OCI-LY1 (cell line): ENCODE measurements at regions not wholly inside any gene's neighbourhood (a gene's known extent, or its start where the extent isn't known, plus 50 kb on each side); places are given as distances from the start of the nearest gene placed in this dataset.
A peak's percentile ranks its signal among the peaks of the same experiment; 100 is the strongest.

Experiments
- H2AFZ ChIP-seq: fragments of 200-600 bp; sonication (generic), shearing (Covaris generic); 2 replicates; pipeline ENCODE4 v1.6.0; 2014; ENCODE audit warnings: antibody characterized with exemption, mild to moderate bottlenecking, low read length
- H3F3A ChIP-seq: fragments of 200-600 bp; sonication (generic), shearing (Covaris generic); 2 replicates; pipeline ENCODE4 v1.6.0; 2014; ENCODE audit warnings: mild to moderate bottlenecking, antibody characterized with exemption, low read length, moderate library complexity; ENCODE audit not compliant: insufficient read depth
- H3K27ac ChIP-seq: fragments of 200-600 bp; sonication (generic); 2 replicates; pipeline ENCODE4 v1.5.1; 2014; ENCODE audit warnings: low read length, mixed run types, mild to moderate bottlenecking, low read depth; ENCODE audit not compliant: poor library complexity, severe bottlenecking
- H3K27me3 ChIP-seq: fragments of 200-600 bp; sonication (generic); 2 replicates; pipeline ENCODE4 v1.6.0; 2014; ENCODE audit warnings: antibody characterized with exemption, mild to moderate bottlenecking, low read length, moderate library complexity; ENCODE audit not compliant: insufficient read depth
- H3K36me3 ChIP-seq: fragments of 200-600 bp; sonication (generic); 2 replicates; pipeline ENCODE4 v1.6.1; 2014; ENCODE audit warnings: mild to moderate bottlenecking, antibody characterized with exemption, low read length, moderate library complexity, mixed read lengths; ENCODE audit not compliant: insufficient read depth
- H3K4me1 ChIP-seq: fragments of 200-600 bp; sonication (generic); 2 replicates; pipeline ENCODE4 v1.5.1; 2014; ENCODE audit warnings: mild to moderate bottlenecking, low read length, moderate library complexity; ENCODE audit not compliant: insufficient read depth, severe bottlenecking
- H3K4me2 ChIP-seq: fragments of 200-600 bp; sonication (generic), shearing (Covaris generic); 2 replicates; pipeline ENCODE4 v1.6.1; 2014; ENCODE audit warnings: low read length
- H3K4me3 ChIP-seq: fragments of 200-600 bp; sonication (generic); 2 replicates; pipeline ENCODE4 v1.5.1; 2014; ENCODE audit warnings: low read length, low read depth, mild to moderate bottlenecking, mixed read lengths; ENCODE audit not compliant: poor library complexity, severe bottlenecking
- H3K79me2 ChIP-seq: fragments of 200-600 bp; shearing (Covaris generic); 2 replicates; pipeline ENCODE4 v1.6.1; 2016; ENCODE audit warnings: mixed run types, low read length, mixed read lengths; ENCODE audit not compliant: insufficient read depth
- H3K9ac ChIP-seq: fragments of 200-600 bp; sonication (generic), shearing (Covaris generic); 2 replicates; pipeline ENCODE4 v1.6.1; 2014; ENCODE audit warnings: mild to moderate bottlenecking, low read length, mixed read lengths
- H3K9me2 ChIP-seq: fragments of 200-600 bp; sonication (generic), shearing (Covaris generic); 2 replicates; pipeline ENCODE4 v1.6.1; 2014; ENCODE audit warnings: low read depth, mild to moderate bottlenecking, low read length, mixed read lengths
- H3K9me3 ChIP-seq: fragments of 200-600 bp; shearing (Covaris generic); 2 replicates; pipeline ENCODE4 v1.6.1; 2014; ENCODE audit warnings: low read length, mixed read lengths
- H4K20me1 ChIP-seq: fragments of 200-600 bp; sonication (generic), shearing (Covaris generic); 2 replicates; pipeline ENCODE4 v1.6.0; 2016; ENCODE audit warnings: mild to moderate bottlenecking, low read length; ENCODE audit not compliant: insufficient read depth
- EZH2 ChIP-seq: fragments of 200-600 bp; sonication (generic), shearing (Covaris generic); IDR thresholded peaks from 2 replicates; pipeline ENCODE4 v1.8.0; 2017; ENCODE audit warnings: borderline replicate concordance, mixed run types, mild to moderate bottlenecking, antibody characterized with exemption, low read length, moderate library complexity, mixed read lengths
- TF ChIP-seq, protein P1 (sequence below): fragments of 200-600 bp; sonication (generic), shearing (Covaris generic); IDR thresholded peaks from 2 replicates; pipeline ENCODE4 v1.5.1; 2017; ENCODE audit warnings: mild to moderate bottlenecking, antibody characterized with exemption, low read length, moderate library complexity, mixed read lengths

DNA sequence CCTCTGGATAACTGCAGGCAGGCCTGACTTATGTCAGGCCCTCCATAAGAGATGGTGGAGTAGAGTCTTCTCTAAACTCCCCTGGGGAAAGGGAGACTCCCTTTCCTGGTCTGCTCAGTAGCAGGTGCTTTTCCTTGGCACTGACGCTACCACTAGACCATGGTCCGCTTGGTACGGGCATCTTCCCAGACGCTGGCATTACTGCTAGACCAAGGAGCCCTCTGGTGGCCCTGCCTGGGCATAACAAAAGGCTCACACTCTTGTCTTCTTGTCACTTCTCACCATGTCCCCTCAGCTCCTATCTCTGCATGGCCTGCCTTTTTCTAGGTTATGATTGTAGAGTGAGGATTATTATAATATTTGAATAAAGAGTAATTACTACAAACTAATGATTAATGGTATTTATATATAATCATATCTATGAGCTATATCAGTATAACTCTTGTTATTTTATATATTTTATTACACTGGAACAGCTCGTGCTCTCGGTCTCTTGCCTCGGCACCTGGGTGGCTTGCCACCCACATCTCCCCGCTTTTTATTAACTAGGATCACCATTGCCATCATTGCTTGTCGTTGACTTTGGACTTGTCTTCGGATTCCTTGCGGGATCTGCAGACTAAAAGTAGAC, 59.8 kb upstream of the ARL4D start:
- Histone ChIP-seq H3K36me3 (no peaks in the 10 kb centered on the region), H3K27ac (no peak overlapping the region), H3K9me3 (no peaks in the 10 kb centered on the region), H3K9me2 (no peaks in the 10 kb centered on the region), H3K4me2 (no peak overlapping the region), H3K9ac (no peak overlapping the region), H3F3A (no peaks in the 10 kb centered on the region), H3K4me3 (no peak overlapping the region), H3K27me3 (peaks cover 22% of the 10 kb centered on the region), H3K79me2 (no peaks in the 10 kb centered on the region), H2AFZ (no peak overlapping the region), H4K20me1 (no peaks in the 10 kb centered on the region), H3K4me1 (peaks cover 1% of the 10 kb centered on the region)
- TF ChIP-seq, protein P1, sequence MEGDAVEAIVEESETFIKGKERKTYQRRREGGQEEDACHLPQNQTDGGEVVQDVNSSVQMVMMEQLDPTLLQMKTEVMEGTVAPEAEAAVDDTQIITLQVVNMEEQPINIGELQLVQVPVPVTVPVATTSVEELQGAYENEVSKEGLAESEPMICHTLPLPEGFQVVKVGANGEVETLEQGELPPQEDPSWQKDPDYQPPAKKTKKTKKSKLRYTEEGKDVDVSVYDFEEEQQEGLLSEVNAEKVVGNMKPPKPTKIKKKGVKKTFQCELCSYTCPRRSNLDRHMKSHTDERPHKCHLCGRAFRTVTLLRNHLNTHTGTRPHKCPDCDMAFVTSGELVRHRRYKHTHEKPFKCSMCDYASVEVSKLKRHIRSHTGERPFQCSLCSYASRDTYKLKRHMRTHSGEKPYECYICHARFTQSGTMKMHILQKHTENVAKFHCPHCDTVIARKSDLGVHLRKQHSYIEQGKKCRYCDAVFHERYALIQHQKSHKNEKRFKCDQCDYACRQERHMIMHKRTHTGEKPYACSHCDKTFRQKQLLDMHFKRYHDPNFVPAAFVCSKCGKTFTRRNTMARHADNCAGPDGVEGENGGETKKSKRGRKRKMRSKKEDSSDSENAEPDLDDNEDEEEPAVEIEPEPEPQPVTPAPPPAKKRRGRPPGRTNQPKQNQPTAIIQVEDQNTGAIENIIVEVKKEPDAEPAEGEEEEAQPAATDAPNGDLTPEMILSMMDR: peak; percentile 71
- TF ChIP-seq EZH2: no peak

- no peak overlapping the region for H2AFZ ChIP-seq
- H4K20me1 ChIP-seq: no peaks in the 10 kb centered on the region
- no peak overlapping the region for H3K4me2 ChIP-seq
- H3K27me3 ChIP-seq: peaks cover 16% of the 10 kb centered on the region
- H3K79me2 ChIP-seq: no peaks in the 10 kb centered on the region
- peaks cover 4% of the 10 kb centered on the region for H3K4me1 ChIP-seq
- H3K36me3 ChIP-seq: no peaks in the 10 kb centered on the region
- H3F3A ChIP-seq: no peaks in the 10 kb centered on the region
- no peak overlapping the region for H3K9ac ChIP-seq
- no peak overlapping the region for H3K27ac ChIP-seq
- H3K4me3 ChIP-seq: no peak overlapping the region
- no peaks in the 10 kb centered on the region for H3K9me3 ChIP-seq
- TF ChIP-seq, protein P1: no peak
- no peaks in the 10 kb centered on the region for H3K9me2 ChIP-seq
Measured at GRCh38 chr17:43337684-43338428, 60.9 kb upstream of the ARL4D start.

DNA sequence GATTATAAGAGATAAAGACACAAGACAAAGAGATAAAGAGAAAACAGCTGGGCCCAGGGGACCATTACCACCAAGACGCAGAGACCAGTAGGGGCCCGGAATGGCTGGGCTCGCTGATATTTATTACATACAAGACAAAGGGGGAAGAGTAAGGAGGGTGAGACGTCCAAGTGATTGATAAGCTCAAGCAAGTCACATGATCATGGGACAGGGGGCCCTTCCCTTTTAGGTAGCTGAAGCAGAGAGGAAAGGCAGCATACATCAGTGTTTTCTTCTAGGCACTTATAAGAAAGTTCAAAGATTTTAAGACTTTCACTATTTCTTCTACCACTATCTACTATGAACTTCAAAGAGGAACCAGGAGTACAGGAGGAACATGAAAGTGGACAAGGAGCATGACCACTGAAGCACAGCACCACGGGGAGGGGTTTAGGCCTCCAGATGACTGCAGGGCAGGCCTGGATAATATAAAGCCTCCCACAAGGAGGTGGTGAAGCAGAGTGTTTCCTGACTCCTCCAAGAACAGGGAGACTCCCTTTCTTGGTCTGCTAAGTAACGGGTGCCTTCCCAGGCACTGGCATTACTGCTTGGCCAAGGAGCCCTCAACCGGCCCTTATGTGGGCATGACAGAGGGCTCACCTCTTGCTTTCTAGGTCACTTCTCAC, 63.9 kb upstream of the ARL4D start:
- Histone ChIP-seq H3K9me3 (no peaks in the 10 kb centered on the region), H4K20me1 (no peaks in the 10 kb centered on the region), H3K9ac (no peak overlapping the region), H3K27me3 (no peaks in the 10 kb centered on the region), H3K79me2 (no peaks in the 10 kb centered on the region), H3K36me3 (no peaks in the 10 kb centered on the region), H3K9me2 (no peaks in the 10 kb centered on the region), H3K4me1 (peaks cover 4% of the 10 kb centered on the region), H3K27ac (no peak overlapping the region), H3K4me3 (no peak overlapping the region), H3F3A (no peaks in the 10 kb centered on the region), H2AFZ (no peak overlapping the region), H3K4me2 (no peak overlapping the region)
- no peak for TF ChIP-seq EZH2
- TF ChIP-seq, protein P1: no peak
